HL-60 (cell line): ENCODE measurements at regions not wholly inside any gene's neighbourhood (a gene's known extent, or its start where the extent isn't known, plus 50 kb on each side); places are given as distances from the start of the nearest gene placed in this dataset.

Source experiments
- CTCF ChIP-seq: IDR thresholded peaks from one replicate; pipeline ENCODE4 v1.5.1; 2011; ENCODE audit warnings: low read length, control low read depth, inconsistent platforms; ENCODE audit not compliant: insufficient read depth
- POLR2AphosphoS5 ChIP-seq: IDR thresholded peaks from 2 replicates; pipeline ENCODE4 v1.6.1; 2012; ENCODE audit warnings: low read depth
- REST ChIP-seq: IDR thresholded peaks from 2 replicates; pipeline ENCODE4 v1.6.1; 2012; ENCODE audit warnings: low read depth; ENCODE audit not compliant: insufficient replicate concordance

GRCh38 chr20:53779822-53780221 is 186.2 kb upstream of the ZNF217 start:
- no peak for TF ChIP-seq CTCF
- TF ChIP-seq POLR2AphosphoS5 = no peak
- TF ChIP-seq REST = no peak
